SU-DHL-6 (cell line): ENCODE measurements at regions not wholly inside any gene's neighbourhood (a gene's known extent, or its start where the extent isn't known, plus 50 kb on each side); places are given as distances from the start of the nearest gene placed in this dataset.

Experiments used
- H2AFZ ChIP-seq: fragments of 200-600 bp; sonication (generic); 2 replicates; pipeline ENCODE4 v1.6.1; 2014; ENCODE audit warnings: low read depth, mild to moderate bottlenecking, moderate library complexity, mixed read lengths, antibody characterized with exemption, low read length; ENCODE audit not compliant: severe bottlenecking
- H3F3A ChIP-seq: fragments of 200-600 bp; shearing (Covaris generic); 2 replicates; pipeline ENCODE4 v1.6.0; 2016; ENCODE audit warnings: antibody characterized with exemption, mild to moderate bottlenecking; ENCODE audit not compliant: insufficient read depth
- H3K27ac ChIP-seq: fragments of 200-600 bp; sonication (generic); 2 replicates; pipeline ENCODE4 v1.5.1; 2016; ENCODE audit warnings: low read depth, mild to moderate bottlenecking, low read length, moderate library complexity, mixed read lengths
- H3K27me3 ChIP-seq: fragments of 200-600 bp; sonication (generic), shearing (Covaris generic); 2 replicates; pipeline ENCODE4 v1.6.0; 2014; ENCODE audit warnings: mild to moderate bottlenecking, low read length
- H3K36me3 ChIP-seq: fragments of 200-600 bp; sonication (generic); 2 replicates; pipeline ENCODE4 v1.6.1; 2014; ENCODE audit warnings: mild to moderate bottlenecking, low read length, mixed read lengths
- H3K4me2 ChIP-seq: fragments of 300-600, 200-600 bp; shearing (Covaris generic), sonication (generic); 2 replicates; pipeline ENCODE4 v1.6.0; 2014; ENCODE audit warnings: low read length, low read depth, mild to moderate bottlenecking; ENCODE audit not compliant: poor library complexity, severe bottlenecking
- H3K4me3 ChIP-seq: fragments of 200-600 bp; sonication (generic); 2 replicates; pipeline ENCODE4 v1.5.1; 2014; ENCODE audit warnings: antibody characterized with exemption, low read length, mild to moderate bottlenecking, mixed read lengths; ENCODE audit not compliant: insufficient read depth, poor library complexity, severe bottlenecking
- H3K79me2 ChIP-seq: fragments of 200-600 bp; sonication (generic); 2 replicates; pipeline ENCODE4 v1.6.1; 2014; ENCODE audit warnings: mild to moderate bottlenecking, low read length, moderate library complexity; ENCODE audit not compliant: insufficient read depth
- H3K9ac ChIP-seq: fragments of 200-600 bp; sonication (generic); 2 replicates; pipeline ENCODE4 v1.7.0; 2014; ENCODE audit warnings: mild to moderate bottlenecking, low read length
- H3K9me2 ChIP-seq: fragments of 200-600 bp; sonication (generic); replicated peaks from 2 replicates; pipeline ENCODE4 v1.6.1; 2014; ENCODE audit warnings: low read length; ENCODE audit not compliant: insufficient read depth
- H3K9me3 ChIP-seq: fragments of 200-600 bp; sonication (generic); 2 replicates; pipeline ENCODE4 v1.6.1; 2014; ENCODE audit warnings: low read length, mixed read lengths; ENCODE audit not compliant: insufficient read depth
- H4K20me1 ChIP-seq: fragments of 200-600 bp; sonication (generic); 2 replicates; pipeline ENCODE4 v1.6.1; 2014; ENCODE audit warnings: low read depth, mild to moderate bottlenecking, antibody characterized with exemption, low read length, moderate library complexity, mixed read lengths
- EZH2phosphoT487 ChIP-seq: fragments of 200-600 bp; sonication (generic), shearing (Covaris generic); conservative IDR thresholded peaks from 2 replicates; pipeline ENCODE4 v1.6.1; 2018; ENCODE audit warnings: mild to moderate bottlenecking, antibody characterized with exemption, low read length, moderate library complexity, mixed read lengths
- TF ChIP-seq, protein P1 (sequence below): fragments of 200-600 bp; sonication (generic); IDR thresholded peaks from one replicate; pipeline ENCODE4 v1.5.1; 2017; ENCODE audit warnings: antibody characterized with exemption, mild to moderate bottlenecking, low read length, moderate library complexity; ENCODE audit not compliant: insufficient read depth, poor library complexity, severe bottlenecking

DNA sequence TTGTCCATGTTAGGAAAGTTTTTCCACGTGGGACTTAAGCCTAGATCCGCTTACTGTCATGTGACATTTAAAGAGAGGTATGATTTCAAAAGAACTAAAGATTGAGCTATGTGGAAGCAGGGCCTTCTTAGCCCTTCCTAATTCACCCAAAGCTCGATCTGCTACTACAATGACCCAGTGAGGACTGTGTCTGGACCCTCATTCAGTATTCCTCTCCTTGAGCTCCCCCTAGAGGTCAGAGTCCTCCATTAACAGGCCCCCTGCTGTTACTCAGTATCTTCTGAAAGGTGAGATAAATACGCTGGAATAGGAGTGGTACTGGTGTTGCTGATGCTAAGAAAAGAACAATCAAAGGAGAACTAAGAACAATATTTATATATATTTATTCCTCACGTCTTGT, 414.0 kb downstream of the GJA1 start:
- Histone ChIP-seq H3K27me3 (no peaks in the 10 kb centered on the region), H3K79me2 (no peaks in the 10 kb centered on the region), H3K4me3 (no peak overlapping the region), H3K9me3 (no peaks in the 10 kb centered on the region), H3K4me2 (no peak overlapping the region), H3F3A (no peaks in the 10 kb centered on the region), H4K20me1 (no peaks in the 10 kb centered on the region), H3K27ac (no peak overlapping the region), H3K9ac (no peak overlapping the region), H3K9me2 (no peaks in the 10 kb centered on the region), H2AFZ (no peak overlapping the region), H3K36me3 (no peaks in the 10 kb centered on the region)
- TF ChIP-seq, protein P1, sequence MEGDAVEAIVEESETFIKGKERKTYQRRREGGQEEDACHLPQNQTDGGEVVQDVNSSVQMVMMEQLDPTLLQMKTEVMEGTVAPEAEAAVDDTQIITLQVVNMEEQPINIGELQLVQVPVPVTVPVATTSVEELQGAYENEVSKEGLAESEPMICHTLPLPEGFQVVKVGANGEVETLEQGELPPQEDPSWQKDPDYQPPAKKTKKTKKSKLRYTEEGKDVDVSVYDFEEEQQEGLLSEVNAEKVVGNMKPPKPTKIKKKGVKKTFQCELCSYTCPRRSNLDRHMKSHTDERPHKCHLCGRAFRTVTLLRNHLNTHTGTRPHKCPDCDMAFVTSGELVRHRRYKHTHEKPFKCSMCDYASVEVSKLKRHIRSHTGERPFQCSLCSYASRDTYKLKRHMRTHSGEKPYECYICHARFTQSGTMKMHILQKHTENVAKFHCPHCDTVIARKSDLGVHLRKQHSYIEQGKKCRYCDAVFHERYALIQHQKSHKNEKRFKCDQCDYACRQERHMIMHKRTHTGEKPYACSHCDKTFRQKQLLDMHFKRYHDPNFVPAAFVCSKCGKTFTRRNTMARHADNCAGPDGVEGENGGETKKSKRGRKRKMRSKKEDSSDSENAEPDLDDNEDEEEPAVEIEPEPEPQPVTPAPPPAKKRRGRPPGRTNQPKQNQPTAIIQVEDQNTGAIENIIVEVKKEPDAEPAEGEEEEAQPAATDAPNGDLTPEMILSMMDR: peak; percentile 54
- no peak for TF ChIP-seq EZH2phosphoT487

DNA sequence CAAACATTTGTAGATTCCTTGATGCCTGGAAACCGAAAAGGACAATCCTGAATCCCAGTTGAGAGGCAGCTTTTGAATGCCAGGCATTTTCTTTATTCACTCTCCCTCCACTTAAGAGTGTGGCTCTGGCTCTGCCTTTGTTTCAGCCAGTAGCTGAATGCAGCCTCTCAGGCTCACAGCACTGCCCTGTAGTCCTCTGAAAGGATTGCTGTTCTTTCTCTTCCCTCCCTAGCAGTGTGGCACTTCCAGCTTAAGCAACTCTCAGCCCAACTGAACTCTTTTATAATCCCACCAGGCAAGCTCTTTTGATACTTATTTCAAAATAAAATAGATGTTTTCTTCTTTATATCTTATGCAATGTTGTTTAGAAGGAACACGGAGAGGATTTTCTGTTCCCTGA, 415.6 kb downstream of the GJA1 start:
- no peak overlapping the region for H3K4me2 ChIP-seq
- H3K9ac ChIP-seq: no peak overlapping the region
- no peak overlapping the region for H2AFZ ChIP-seq
- no peaks in the 10 kb centered on the region for H4K20me1 ChIP-seq
- no peak overlapping the region for H3K4me3 ChIP-seq
- TF ChIP-seq, protein P1: no peak
- TF ChIP-seq EZH2phosphoT487: no peak
- no peaks in the 10 kb centered on the region for H3F3A ChIP-seq
- H3K9me3 ChIP-seq: no peaks in the 10 kb centered on the region
- no peak overlapping the region for H3K27ac ChIP-seq
- no peaks in the 10 kb centered on the region for H3K27me3 ChIP-seq
- H3K36me3 ChIP-seq: no peaks in the 10 kb centered on the region
- no peaks in the 10 kb centered on the region for H3K79me2 ChIP-seq
- no peaks in the 10 kb centered on the region for H3K9me2 ChIP-seq

DNA sequence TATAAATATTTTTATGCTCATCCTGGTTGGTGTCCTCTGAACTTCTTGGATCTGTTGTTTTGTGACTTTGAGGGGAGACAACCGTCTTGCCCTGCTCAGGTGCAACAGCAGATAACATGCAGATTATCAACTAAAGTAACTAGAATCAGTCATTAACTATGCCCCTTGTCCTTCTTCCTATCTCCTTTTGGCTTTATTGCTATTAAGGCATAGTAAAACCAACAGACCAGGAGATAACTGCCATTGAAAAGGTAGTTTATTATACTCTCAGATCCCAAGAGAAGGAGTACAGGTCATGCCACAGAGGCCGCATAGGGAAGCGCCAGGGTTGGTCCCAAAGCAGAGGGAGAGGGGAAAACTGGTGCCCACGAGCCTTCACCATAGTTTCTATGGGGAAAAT, 418.2 kb downstream of the GJA1 start:
- Histone ChIP-seq H3K4me2 (no peak overlapping the region), H3K9me2 (no peaks in the 10 kb centered on the region), H3F3A (no peaks in the 10 kb centered on the region), H3K36me3 (no peaks in the 10 kb centered on the region), H3K27ac (no peak overlapping the region), H4K20me1 (no peaks in the 10 kb centered on the region), H3K79me2 (no peaks in the 10 kb centered on the region), H3K27me3 (no peaks in the 10 kb centered on the region), H3K9ac (no peak overlapping the region), H3K4me3 (no peak overlapping the region), H2AFZ (no peak overlapping the region), H3K9me3 (no peaks in the 10 kb centered on the region)
- TF ChIP-seq EZH2phosphoT487: no peak
- TF ChIP-seq, protein P1: no peak
